DOHH2 (cell line): ENCODE measurements at regions not wholly inside any gene's neighbourhood (a gene's known extent, or its start where the extent isn't known, plus 50 kb on each side); places are given as distances from the start of the nearest gene placed in this dataset.

Experiments used
- CTCF ChIP-seq: fragments of 200-600 bp; sonication (generic); IDR thresholded peaks from one replicate; pipeline ENCODE4 v1.5.1; 2014; ENCODE audit warnings: antibody characterized with exemption, mild to moderate bottlenecking, low read depth, low read length; ENCODE audit not compliant: poor library complexity, severe bottlenecking
- EZH2phosphoT487 ChIP-seq: fragments of 200-600 bp; sonication (generic); IDR thresholded peaks from 2 replicates; pipeline ENCODE4 v1.6.1; 2017; ENCODE audit warnings: borderline replicate concordance, mild to moderate bottlenecking, antibody characterized with exemption, low read length, moderate library complexity, mixed read lengths

GRCh38 chr10:92751827-92752226 lies 62.1 kb downstream of the HHEX start:
- TF ChIP-seq CTCF (no peak), EZH2phosphoT487 (no peak)
